ENCODE measurements at regions not wholly inside any gene's neighbourhood (a gene's known extent, or its start where the extent isn't known, plus 50 kb on each side); places are given as distances from the start of the nearest gene placed in this dataset.

- TF ChIP-seq EHMT2 (IDR thresholded peaks at IDR 0.05; ENCODE audit: low read depth) (no peak), USF2 (IDR thresholded peaks at IDR 0.05) (no peak)
Measured at GRCh38 chr15:29638011-29638410, 184.3 kb downstream of the TJP1 start.
